Endothelial cell (in vitro differentiated cells): ENCODE measurements at regions not wholly inside any gene's neighbourhood (a gene's known extent, or its start where the extent isn't known, plus 50 kb on each side); places are given as distances from the start of the nearest gene placed in this dataset.

Source experiments
- DNase-seq: peaks from one replicate; pipeline ENCODE4 v3.0.0; 2021; ENCODE audit warnings: low spot score
- H3K27ac Mint-ChIP-seq: one replicate; pipeline ENCODE4 v1.8.0; 2021; ENCODE audit warnings: mixed read lengths, inconsistent platforms; ENCODE audit not compliant: unreplicated experiment
- H3K27me3 Mint-ChIP-seq: one replicate; pipeline ENCODE4 v1.8.0; 2021; ENCODE audit warnings: mild to moderate bottlenecking, moderate library complexity, mixed read lengths, inconsistent platforms; ENCODE audit not compliant: unreplicated experiment
- H3K36me3 Mint-ChIP-seq: one replicate; pipeline ENCODE4 v1.8.0; 2021; ENCODE audit warnings: mild to moderate bottlenecking, low read depth, mixed read lengths, inconsistent platforms; ENCODE audit not compliant: unreplicated experiment
- H3K4me1 Mint-ChIP-seq: one replicate; pipeline ENCODE4 v1.8.0; 2021; ENCODE audit warnings: mild to moderate bottlenecking, mixed read lengths, inconsistent platforms; ENCODE audit not compliant: unreplicated experiment
- H3K4me3 Mint-ChIP-seq: one replicate; pipeline ENCODE4 v1.8.0; 2021; ENCODE audit warnings: mild to moderate bottlenecking, mixed read lengths, inconsistent platforms; ENCODE audit not compliant: unreplicated experiment
- H3K9me3 Mint-ChIP-seq: one replicate; pipeline ENCODE4 v1.8.0; 2021; ENCODE audit warnings: mixed read lengths, inconsistent platforms; ENCODE audit not compliant: unreplicated experiment
- TF ChIP-seq, protein P1 (sequence below): fragments of 200-600 bp; sonication (generic); IDR thresholded peaks from one replicate; pipeline ENCODE4 v1.5.0; 2021; ENCODE audit warnings: antibody characterized with exemption; ENCODE audit not compliant: unreplicated experiment

DNA sequence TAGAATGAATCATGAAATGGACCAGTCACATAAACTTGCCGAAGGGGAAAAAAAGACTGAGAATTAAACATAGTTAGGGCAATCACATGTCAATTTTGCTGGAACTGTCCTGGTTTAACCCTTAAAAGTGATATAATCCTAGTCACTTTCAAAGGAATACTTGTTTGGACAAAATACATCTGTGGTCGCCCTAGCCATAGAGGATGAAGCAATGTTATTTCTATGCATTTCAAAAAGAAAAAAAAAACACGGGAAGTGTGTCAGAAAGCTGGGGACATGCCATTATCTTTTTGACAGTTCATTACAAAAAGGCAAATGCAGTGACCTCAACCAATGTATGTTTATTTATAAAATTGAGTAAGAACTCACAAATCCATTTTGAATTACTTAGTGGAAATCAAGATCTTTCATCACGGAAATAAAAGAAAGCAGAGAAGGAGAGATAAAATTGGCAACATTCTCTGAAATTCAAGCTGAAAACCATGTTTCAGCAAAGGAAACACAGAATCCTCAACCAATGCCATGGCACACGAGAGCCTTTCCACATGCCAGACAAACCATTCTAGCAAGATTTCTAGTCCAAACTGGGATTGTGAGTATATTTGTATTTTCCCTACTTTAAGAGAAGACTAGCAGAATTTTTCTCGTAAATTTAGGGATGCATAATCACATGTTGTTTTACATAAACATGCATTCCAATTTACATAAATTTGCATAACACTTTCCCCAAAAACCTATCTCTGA, 854.3 kb upstream of the ACVR2A start:
- Mint-ChIP-seq H3K36me3 (no peaks in the 10 kb centered on the region), H3K4me3 (no peak overlapping the region), H3K4me1 (peaks cover 8% of the 10 kb centered on the region), H3K27me3 (no peaks in the 10 kb centered on the region), H3K27ac (no peak overlapping the region), H3K9me3 (no peaks in the 10 kb centered on the region)
- TF ChIP-seq, protein P1, sequence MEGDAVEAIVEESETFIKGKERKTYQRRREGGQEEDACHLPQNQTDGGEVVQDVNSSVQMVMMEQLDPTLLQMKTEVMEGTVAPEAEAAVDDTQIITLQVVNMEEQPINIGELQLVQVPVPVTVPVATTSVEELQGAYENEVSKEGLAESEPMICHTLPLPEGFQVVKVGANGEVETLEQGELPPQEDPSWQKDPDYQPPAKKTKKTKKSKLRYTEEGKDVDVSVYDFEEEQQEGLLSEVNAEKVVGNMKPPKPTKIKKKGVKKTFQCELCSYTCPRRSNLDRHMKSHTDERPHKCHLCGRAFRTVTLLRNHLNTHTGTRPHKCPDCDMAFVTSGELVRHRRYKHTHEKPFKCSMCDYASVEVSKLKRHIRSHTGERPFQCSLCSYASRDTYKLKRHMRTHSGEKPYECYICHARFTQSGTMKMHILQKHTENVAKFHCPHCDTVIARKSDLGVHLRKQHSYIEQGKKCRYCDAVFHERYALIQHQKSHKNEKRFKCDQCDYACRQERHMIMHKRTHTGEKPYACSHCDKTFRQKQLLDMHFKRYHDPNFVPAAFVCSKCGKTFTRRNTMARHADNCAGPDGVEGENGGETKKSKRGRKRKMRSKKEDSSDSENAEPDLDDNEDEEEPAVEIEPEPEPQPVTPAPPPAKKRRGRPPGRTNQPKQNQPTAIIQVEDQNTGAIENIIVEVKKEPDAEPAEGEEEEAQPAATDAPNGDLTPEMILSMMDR, result no peak
- no peak for DNase-seq

DNA sequence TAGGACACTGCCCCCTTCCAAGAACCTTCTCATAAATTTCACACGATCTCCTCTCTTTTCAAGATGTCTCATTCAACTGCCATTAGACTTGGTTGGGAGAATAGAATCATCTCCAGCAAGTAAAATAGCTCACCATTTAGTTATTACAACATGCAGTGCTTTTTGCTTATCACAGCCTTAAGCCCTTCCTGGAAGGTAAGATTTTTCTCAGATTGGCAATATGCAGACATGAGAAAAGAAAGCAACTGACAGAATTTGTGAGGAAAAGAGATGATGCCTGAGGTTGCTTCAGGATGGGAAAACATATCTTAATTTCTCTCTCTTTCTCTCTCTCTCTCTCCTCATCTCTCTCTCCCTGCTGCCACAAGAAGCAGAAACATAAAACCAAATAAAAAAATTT, 855.1 kb upstream of the ACVR2A start:
- TF ChIP-seq, protein P1, result no peak

DNA sequence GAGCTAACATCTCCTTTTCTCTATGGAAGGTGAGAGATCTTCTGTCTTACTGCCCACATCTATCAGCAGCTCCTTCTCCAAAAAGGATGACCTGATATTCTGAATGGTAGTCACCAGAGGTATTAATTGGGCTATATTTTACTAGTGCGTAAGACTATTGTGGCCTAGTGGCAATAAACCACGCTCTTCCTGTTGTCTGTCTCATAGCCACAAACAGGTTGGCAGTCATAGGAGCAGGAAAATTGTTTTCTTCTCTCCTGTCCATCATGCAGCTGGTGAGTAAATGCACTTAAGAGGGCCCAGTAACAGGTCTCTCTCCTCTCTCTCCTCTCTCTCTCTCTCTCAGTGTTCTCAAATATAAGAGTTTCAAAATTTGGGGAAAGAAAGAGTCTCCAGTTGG, 856.8 kb upstream of the ACVR2A start:
- Mint-ChIP-seq H3K4me1 (peaks cover 12% of the 10 kb centered on the region), H3K27ac (no peak overlapping the region), H3K27me3 (no peaks in the 10 kb centered on the region), H3K36me3 (no peaks in the 10 kb centered on the region), H3K4me3 (no peak overlapping the region), H3K9me3 (no peaks in the 10 kb centered on the region)
- DNase-seq, result no peak
- TF ChIP-seq, protein P1, result no peak

More for the DNA sequence above, 855.1 kb upstream of the ACVR2A start:
- Mint-ChIP-seq H3K9me3 (no peaks in the 10 kb centered on the region), H3K4me3 (no peak overlapping the region), H3K4me1 (peaks cover 12% of the 10 kb centered on the region), H3K36me3 (no peaks in the 10 kb centered on the region), H3K27ac (no peak overlapping the region), H3K27me3 (no peaks in the 10 kb centered on the region)
- DNase-seq, result no peak

DNA sequence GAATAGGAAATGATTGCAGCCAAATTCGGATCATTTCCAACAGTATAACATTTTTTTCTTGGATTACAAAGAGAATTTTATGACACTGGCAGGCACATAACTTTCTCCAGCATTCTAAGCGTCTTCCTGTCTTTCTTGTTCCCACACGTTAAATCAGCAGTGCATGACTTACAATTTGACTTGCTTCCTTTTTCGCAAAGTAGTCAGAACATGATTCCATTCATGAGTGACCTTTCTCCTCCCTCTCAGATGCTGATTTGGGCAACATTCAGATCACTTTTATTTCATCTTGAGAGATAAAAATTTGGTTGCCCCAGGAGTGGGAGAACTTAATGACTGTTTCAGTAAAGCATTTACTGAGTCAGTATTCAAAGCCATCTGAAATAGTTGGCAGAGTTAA, 858.7 kb upstream of the ACVR2A start:
- Mint-ChIP-seq H3K4me3 (no peak overlapping the region), H3K36me3 (no peaks in the 10 kb centered on the region), H3K27ac (peak overlapping the region; percentile 38), H3K4me1 (peaks cover 12% of the 10 kb centered on the region), H3K27me3 (no peaks in the 10 kb centered on the region), H3K9me3 (no peaks in the 10 kb centered on the region)
- DNase-seq, result no peak
- TF ChIP-seq, protein P1, result no peak

DNA sequence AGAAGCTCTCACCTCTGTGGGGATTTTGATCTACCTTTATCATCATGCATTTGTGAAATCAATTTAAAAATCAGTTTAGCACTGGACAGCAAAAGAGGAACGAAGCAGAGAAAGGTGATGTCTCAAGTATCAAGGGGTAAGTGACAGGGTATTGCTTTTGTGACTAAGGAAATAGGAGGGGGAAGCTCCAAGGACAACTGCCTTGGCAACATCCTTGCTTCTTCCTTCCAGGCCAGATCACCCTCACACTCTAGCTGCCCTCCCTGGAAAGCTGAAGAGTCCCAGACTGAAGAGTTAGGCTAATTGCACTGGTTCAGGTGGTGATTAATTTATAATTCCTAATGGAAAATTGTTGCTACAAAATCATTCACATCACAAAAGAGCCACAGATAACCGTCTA, 859.1 kb upstream of the ACVR2A start:
- no peaks in the 10 kb centered on the region for H3K36me3 Mint-ChIP-seq
- H3K27ac Mint-ChIP-seq, result peak overlapping the region; percentile 38
- peaks cover 12% of the 10 kb centered on the region for H3K4me1 Mint-ChIP-seq
- no peaks in the 10 kb centered on the region for H3K9me3 Mint-ChIP-seq
- TF ChIP-seq, protein P1, result no peak
- no peak for DNase-seq
- no peak overlapping the region for H3K4me3 Mint-ChIP-seq
- no peaks in the 10 kb centered on the region for H3K27me3 Mint-ChIP-seq
